H1 (cell line): ENCODE measurements at regions not wholly inside any gene's neighbourhood (a gene's known extent, or its start where the extent isn't known, plus 50 kb on each side); places are given as distances from the start of the nearest gene placed in this dataset.

Experiments
- ASH2L ChIP-seq: fragments of 200-600, 300-600 bp; sonication (generic); IDR thresholded peaks from one replicate; pipeline ENCODE4 v1.7.1; 2017; ENCODE audit warnings: low read length
- EGR1 ChIP-seq: IDR thresholded peaks from 2 replicates; pipeline ENCODE4 v1.6.1; 2011; ENCODE audit warnings: low read depth, low read length, borderline replicate concordance
- POLR2A ChIP-seq, 2 experiments: IDR thresholded peaks; 1 replicate in 1 of 2; 2 replicates in 1 of 2; pipeline ENCODE4 v1.6.1; 2011; ENCODE audit warnings: low read depth in 2 of 2, low read length in 2 of 2, mild to moderate bottlenecking in 2 of 2; ENCODE audit errors: control extremely low read depth in 1 of 2
- POLR2AphosphoS5 ChIP-seq: IDR thresholded peaks from 2 replicates; pipeline ENCODE4 v1.6.1; 2011; ENCODE audit warnings: low read depth, low read length

- TF ChIP-seq POLR2A (IDR thresholded peaks at IDR 0.05; ENCODE audit: control extremely low read depth in 1 of 2, low read depth in 2 of 2, low read length in 2 of 2) (no peak), EGR1 (no peak), POLR2AphosphoS5 (no peak), ASH2L (no peak)
Observed at GRCh38 chr17:69912805-69913204, 162.2 kb upstream of the KCNJ16 start.
